Muscle layer of colon (tissue), 2 donors: ENCODE measurements at regions not wholly inside any gene's neighbourhood (a gene's known extent, or its start where the extent isn't known, plus 50 kb on each side); places are given as distances from the start of the nearest gene placed in this dataset.

Experiments used
- H3K27ac ChIP-seq: one replicate; pipeline ENCODE4 v1.7.0; 2013; ENCODE audit warnings: low read depth, mild to moderate bottlenecking, low read length, moderate library complexity
- H3K27me3 ChIP-seq, 2 donors: one replicate each; pipeline ENCODE4 v1.7.0; 2013; ENCODE audit warnings: low read length in 2 of 2, mild to moderate bottlenecking in 2 of 2; ENCODE audit not compliant: insufficient read depth in 2 of 2, control insufficient read depth in 1 of 2
- H3K36me3 ChIP-seq: one replicate; pipeline ENCODE4 v1.7.0; 2013; ENCODE audit warnings: mild to moderate bottlenecking, low read length; ENCODE audit not compliant: insufficient read depth
- H3K4me1 ChIP-seq: one replicate; pipeline ENCODE4 v1.7.0; 2013; ENCODE audit warnings: mild to moderate bottlenecking, low read length; ENCODE audit not compliant: insufficient read depth
- H3K4me3 ChIP-seq, 2 donors: one replicate each; pipeline ENCODE4 v1.7.0; 2013; ENCODE audit warnings: low read length in 2 of 2, low read depth in 1 of 2, mild to moderate bottlenecking in 1 of 2, moderate library complexity in 1 of 2
- H3K9ac ChIP-seq: one replicate; pipeline ENCODE4 v1.7.0; 2013; ENCODE audit warnings: low read length
- H3K9me3 ChIP-seq: one replicate; pipeline ENCODE4 v1.7.0; 2013; ENCODE audit warnings: mild to moderate bottlenecking, low read length
- donor health status: abdominal sarcoma.
- donor health status: Adenocarcinoma of cecum.

DNA sequence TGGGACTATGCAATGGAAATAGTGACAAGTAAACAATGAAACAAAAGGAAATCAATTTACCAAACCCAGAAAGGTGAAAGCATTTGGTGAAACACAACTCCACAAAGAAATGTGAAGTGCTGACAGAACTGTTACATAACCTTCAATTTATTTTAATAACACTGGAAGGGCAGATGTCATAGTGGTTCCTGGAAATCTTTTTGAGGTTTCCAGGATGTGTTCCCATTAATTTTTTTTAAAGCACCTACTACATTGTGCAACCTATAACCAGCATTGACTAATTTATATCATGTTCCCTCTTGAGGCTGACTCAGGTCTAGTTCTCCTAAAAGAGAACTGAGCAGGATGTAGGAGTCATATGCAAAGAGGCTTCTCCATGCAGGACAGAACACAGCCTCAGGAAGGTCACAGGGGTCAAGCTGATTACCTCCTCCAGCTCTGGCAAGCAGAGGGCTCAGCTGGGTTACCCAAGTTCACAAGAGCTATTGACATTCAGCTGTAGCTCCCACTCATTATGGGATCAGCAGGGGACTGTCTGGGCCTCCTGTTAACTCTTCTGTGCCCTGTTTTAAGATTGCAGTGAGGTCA lies 157.1 kb upstream of the NRIP1 start:
- no peak overlapping the region for H3K27ac ChIP-seq
- H3K27me3 ChIP-seq = no peaks in the 10 kb centered on the region
- H3K9me3 ChIP-seq = no peaks in the 10 kb centered on the region
- no peaks in the 10 kb centered on the region for H3K36me3 ChIP-seq
- H3K4me3 ChIP-seq = no peak overlapping the region
- H3K9ac ChIP-seq = no peak overlapping the region
- H3K4me1 ChIP-seq = no peaks in the 10 kb centered on the region

GRCh38 chr21:15222707-15223106 lies 157.9 kb upstream of the NRIP1 start:
- Histone ChIP-seq H3K36me3 (no peaks in the 10 kb centered on the region), H3K9ac (no peak overlapping the region), H3K9me3 (no peaks in the 10 kb centered on the region), H3K4me3 (no peak overlapping the region), H3K27ac (no peak overlapping the region), H3K4me1 (no peaks in the 10 kb centered on the region), H3K27me3 (no peaks in the 10 kb centered on the region)

GRCh38 chr21:15224346-15225086 lies 159.7 kb upstream of the NRIP1 start:
- Histone ChIP-seq H3K27ac (no peak overlapping the region), H3K9ac (no peak overlapping the region), H3K4me3 (no peak overlapping the region)

GRCh38 chr21:15227919-15228318 lies 163.1 kb upstream of the NRIP1 start:
- Histone ChIP-seq H3K27me3 (no peaks in the 10 kb centered on the region), H3K9me3 (no peaks in the 10 kb centered on the region), H3K36me3 (no peaks in the 10 kb centered on the region), H3K4me1 (no peaks in the 10 kb centered on the region), H3K27ac (no peak overlapping the region), H3K9ac (no peak overlapping the region), H3K4me3 (no peak overlapping the region)

More at GRCh38 chr21:15224346-15225086, 159.7 kb upstream of the NRIP1 start:
- no peaks in the 10 kb centered on the region for H3K9me3 ChIP-seq
- no peaks in the 10 kb centered on the region for H3K4me1 ChIP-seq
- H3K27me3 ChIP-seq = no peaks in the 10 kb centered on the region
- no peaks in the 10 kb centered on the region for H3K36me3 ChIP-seq

DNA sequence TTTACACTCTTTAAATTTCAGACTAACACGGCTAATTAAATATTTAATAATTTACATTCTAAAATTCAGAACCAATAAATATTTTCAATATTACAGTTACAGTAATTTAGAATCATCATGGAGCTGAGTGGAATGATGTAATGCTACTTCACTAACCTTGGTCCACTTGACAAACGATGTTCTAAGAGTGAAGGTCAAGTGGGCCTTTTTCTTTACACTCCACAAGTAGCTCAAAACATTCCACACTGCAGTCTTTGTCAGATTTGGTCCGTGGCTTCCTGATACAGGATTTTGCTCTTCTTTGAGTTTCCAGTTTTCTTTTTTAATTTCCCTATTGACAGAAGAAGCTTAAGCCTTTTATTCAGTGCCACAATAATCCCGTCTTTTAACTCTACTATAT lies 164.6 kb upstream of the NRIP1 start:
- Histone ChIP-seq H3K4me1 (no peaks in the 10 kb centered on the region), H3K36me3 (no peaks in the 10 kb centered on the region), H3K9ac (no peak overlapping the region), H3K27me3 (no peaks in the 10 kb centered on the region), H3K4me3 (no peak overlapping the region), H3K9me3 (no peaks in the 10 kb centered on the region), H3K27ac (no peak overlapping the region)

- Histone ChIP-seq H3K4me1 (no peaks in the 10 kb centered on the region), H3K9me3 (no peaks in the 10 kb centered on the region), H3K36me3 (no peaks in the 10 kb centered on the region), H3K27ac (no peak overlapping the region), H3K4me3 (no peak overlapping the region), H3K27me3 (no peaks in the 10 kb centered on the region), H3K9ac (no peak overlapping the region)
Observed at GRCh38 chr21:15233611-15234010, 168.8 kb upstream of the NRIP1 start.

DNA sequence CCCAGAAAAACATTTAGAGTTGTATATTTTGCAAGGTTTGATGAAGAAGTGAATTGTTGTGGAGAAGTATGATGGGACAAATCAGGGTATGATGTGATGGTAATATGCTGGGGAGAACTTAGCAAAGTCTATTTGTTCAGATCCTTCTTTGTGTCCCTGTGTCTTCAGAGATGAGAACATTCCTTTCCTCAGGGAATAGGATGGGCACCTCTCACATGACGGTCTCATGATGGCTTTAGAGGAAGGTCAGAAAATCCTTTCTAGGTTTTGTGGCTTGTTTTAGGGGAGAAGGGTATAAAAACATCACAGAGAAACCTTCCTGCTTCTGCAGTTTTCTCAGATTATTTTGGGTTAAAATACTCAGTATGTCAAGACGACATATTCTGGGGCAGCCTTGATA lies 171.3 kb upstream of the NRIP1 start:
- Histone ChIP-seq H3K27me3 (no peaks in the 10 kb centered on the region), H3K27ac (no peak overlapping the region), H3K9me3 (no peaks in the 10 kb centered on the region), H3K4me3 (no peak overlapping the region), H3K9ac (no peak overlapping the region), H3K4me1 (peaks cover 9% of the 10 kb centered on the region), H3K36me3 (no peaks in the 10 kb centered on the region)

DNA sequence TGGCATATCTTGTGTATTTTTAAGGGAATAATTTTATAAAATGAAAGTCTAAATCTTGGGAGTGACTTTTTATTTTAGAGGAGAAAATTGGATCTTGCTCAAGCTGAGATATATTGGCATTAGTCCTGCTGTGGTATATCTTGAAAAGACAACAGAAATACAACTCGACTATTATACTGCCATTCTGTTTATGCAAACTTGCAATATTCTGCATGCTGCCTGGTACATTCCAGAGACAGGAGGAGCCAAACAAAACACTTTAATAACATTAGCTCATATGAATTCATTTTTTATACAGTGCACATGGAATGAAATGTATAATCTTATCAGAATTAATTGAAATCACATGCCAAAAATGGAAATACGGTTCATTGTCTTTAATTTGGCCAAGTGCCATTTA lies 176.0 kb upstream of the NRIP1 start:
- Histone ChIP-seq H3K27ac (no peak overlapping the region), H3K4me3 (no peak overlapping the region)

DNA sequence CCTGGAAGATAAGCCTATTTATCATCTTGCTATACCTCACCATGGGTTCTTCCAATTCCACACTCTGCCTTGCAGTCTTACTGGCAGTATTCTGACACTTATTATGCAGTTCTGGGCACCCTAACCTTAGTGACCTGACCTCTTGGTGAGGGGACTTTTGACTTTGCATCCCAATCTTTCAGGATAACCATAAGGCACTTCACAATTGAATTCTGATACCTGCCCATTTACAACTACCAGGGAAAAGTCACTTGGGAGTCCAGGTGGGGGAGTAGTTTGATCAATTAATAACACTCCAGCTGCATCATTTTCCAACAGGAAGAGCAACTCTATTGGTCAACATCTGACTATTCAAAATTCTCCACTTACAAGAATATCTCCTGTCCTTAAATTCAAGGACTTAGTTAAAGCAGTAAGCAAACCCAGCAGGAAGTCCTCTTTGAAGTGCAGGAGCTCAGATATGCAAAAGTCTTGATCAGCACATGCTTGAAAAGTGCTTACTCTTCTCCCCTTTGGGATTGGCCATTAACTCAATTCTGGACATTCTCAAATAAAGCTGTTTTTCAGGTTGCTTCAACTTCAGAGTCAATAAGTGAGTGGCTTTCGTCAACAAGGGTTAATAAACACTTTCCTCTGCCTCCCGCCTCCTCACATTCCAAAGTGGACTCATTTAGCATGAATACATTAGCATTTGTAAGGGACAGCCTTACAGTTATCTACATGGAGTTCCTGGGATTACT lies 177.4 kb upstream of the NRIP1 start:
- Histone ChIP-seq H3K27ac (no peak overlapping the region), H3K27me3 (no peaks in the 10 kb centered on the region), H3K9me3 (no peaks in the 10 kb centered on the region), H3K4me1 (peaks cover 17% of the 10 kb centered on the region), H3K4me3 (no peak overlapping the region), H3K9ac (no peak overlapping the region), H3K36me3 (no peaks in the 10 kb centered on the region)

More for the DNA sequence above, 176.0 kb upstream of the NRIP1 start:
- no peaks in the 10 kb centered on the region for H3K9me3 ChIP-seq
- peaks cover 10% of the 10 kb centered on the region for H3K4me1 ChIP-seq
- no peaks in the 10 kb centered on the region for H3K36me3 ChIP-seq
- no peaks in the 10 kb centered on the region for H3K27me3 ChIP-seq
- no peak overlapping the region for H3K9ac ChIP-seq

DNA sequence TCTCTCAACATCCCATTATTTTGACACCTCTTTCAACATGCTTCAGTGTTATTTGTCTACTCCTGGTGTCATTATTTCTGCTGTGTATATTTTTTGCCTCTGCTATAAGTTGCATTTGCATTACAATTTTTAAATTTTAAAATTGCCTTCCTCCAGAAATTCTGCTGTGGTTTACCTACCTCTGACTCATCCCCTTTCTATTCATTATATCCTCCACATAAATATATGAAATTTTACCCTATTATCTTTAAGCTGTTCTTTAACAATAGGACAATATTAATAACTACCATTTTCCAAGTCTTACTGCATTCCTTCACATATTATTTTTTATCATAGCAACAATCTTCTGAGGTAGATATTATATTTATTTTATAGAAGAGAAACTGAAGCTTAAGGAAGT lies 178.1 kb upstream of the NRIP1 start:
- Histone ChIP-seq H3K27me3 (no peaks in the 10 kb centered on the region), H3K4me3 (no peak overlapping the region), H3K36me3 (no peaks in the 10 kb centered on the region), H3K9me3 (no peaks in the 10 kb centered on the region), H3K4me1 (peaks cover 17% of the 10 kb centered on the region), H3K27ac (no peak overlapping the region), H3K9ac (no peak overlapping the region)

DNA sequence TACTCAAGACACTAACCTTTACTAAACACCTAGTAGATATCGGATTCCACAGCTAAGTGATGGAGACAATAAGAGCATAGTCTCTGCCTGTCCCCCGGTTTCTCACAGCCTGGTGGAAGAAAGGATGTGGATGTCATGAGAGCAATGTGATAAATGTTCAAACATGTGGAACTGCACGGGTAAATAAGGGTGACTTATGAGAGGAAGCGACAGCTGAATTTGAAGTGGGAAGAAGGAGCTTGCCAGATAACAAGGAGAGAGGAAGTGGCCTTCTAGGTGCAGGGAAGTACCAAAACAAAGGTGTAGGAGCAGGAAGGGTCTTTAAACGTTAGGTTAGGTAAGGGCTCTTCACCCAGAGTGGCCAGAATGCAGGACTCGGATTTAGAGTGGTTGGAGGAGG lies 178.6 kb upstream of the NRIP1 start:
- Histone ChIP-seq H3K4me1 (peaks cover 17% of the 10 kb centered on the region), H3K27me3 (no peaks in the 10 kb centered on the region), H3K4me3 (no peak overlapping the region), H3K36me3 (no peaks in the 10 kb centered on the region), H3K27ac (no peak overlapping the region), H3K9me3 (no peaks in the 10 kb centered on the region), H3K9ac (no peak overlapping the region)
